Epidermal melanocyte (primary cell): ENCODE measurements at regions not wholly inside any gene's neighbourhood (a gene's known extent, or its start where the extent isn't known, plus 50 kb on each side); places are given as distances from the start of the nearest gene placed in this dataset.
"Not testable (repeated sequence)": the region's sequence is repeated elsewhere in the genome, so short reads cannot be mapped to it uniquely, and the experiment has no call there.

Experiments used
- DNase-seq: peaks from one replicate; pipeline ENCODE4 v3.0.0; 2011; ENCODE audit warnings: low spot score; ENCODE audit not compliant: insufficient read length

- no peak for DNase-seq
Measured at GRCh38 chr6:140226637-140227036, 852.2 kb upstream of the CITED2 start.

- DNase-seq = no peak
Measured at GRCh38 chr6:140225701-140226436, 851.4 kb upstream of the CITED2 start.

GRCh38 chr6:140217283-140217682 is 842.8 kb upstream of the CITED2 start:
- no peak for DNase-seq

- no peak for DNase-seq
Measured at GRCh38 chr6:140209775-140210174, 835.3 kb upstream of the CITED2 start.

DNA sequence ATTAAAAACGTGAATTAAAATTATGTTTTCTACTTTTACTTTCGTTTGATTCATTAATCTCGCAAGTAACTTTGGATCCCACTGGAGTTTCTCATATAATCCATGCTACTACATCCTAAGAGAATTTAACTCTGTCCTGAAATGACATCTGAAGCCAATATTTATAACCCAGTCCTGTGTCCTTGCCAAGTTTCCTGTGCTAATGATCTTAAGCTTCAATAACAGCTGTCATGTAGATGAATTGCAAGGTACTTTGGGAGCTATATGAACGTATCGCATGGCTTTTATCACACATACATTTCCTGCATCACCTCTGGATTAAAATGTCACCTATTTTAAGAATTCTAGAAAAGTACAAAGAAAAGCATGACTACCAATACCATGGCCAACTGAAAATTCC is 833.8 kb upstream of the CITED2 start:
- DNase-seq = no peak

DNA sequence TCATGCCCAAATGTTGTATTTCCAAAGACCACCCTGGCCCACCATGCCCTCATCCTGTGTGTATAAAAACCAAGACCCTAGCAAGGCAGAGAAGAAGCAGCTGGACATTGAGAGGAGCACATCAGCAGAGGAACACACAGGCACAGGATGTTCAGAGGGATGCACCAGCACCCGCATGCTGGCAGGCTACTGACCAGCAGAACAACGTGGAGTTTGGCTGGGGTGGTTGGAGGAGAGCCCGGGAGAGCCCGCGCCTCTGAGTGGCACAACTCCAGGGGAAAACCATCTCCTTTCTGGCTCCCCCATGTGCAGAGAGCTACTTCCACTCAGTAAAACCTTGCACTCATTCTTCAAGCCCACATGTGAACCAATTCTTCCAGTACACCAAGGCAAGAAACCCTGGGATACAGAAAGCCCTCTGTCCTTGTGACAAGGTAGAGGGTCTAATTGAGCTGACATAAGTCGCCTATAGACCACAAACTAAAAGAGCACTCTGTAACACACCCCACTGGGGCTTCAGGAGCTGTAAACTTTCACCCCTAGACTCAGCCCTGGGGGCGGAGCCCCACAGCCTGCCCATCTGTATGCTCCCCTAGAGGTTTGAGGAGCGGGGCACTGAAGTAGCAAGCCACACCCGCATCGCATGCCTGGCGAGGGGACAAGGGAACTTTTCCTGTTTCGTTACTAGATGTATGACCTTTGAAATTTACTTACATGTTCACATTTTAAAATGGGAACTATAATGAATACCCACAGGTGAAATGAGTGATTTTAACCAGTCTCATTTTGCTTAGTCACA is 831.5 kb upstream of the CITED2 start:
- no peak for DNase-seq

GRCh38 chr6:140204154-140204553 is 829.7 kb upstream of the CITED2 start:
- DNase-seq = no peak

DNA sequence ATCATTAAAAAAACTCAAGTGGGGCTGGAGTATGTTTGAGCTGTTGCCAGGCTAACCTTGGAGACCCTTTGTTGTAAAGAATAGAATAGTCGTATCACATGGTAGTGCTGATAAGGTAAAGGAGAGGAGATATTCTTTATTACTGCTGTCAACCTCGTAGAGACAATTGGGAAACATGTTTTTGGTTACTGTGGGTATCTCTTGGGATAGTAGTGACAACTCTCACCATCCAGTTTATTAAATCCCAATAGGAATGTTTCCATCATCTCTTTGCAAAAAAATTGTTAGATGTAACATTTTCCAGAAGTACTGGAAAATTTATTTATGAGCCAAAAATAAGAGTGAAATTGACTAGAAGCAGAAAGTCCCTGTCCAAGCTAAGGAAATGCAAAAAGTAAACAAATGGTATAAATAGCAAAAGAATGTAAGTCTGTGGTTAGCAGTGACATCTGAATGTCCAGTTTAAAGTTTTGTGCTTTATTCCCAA is 829.3 kb upstream of the CITED2 start:
- no peak for DNase-seq

DNA sequence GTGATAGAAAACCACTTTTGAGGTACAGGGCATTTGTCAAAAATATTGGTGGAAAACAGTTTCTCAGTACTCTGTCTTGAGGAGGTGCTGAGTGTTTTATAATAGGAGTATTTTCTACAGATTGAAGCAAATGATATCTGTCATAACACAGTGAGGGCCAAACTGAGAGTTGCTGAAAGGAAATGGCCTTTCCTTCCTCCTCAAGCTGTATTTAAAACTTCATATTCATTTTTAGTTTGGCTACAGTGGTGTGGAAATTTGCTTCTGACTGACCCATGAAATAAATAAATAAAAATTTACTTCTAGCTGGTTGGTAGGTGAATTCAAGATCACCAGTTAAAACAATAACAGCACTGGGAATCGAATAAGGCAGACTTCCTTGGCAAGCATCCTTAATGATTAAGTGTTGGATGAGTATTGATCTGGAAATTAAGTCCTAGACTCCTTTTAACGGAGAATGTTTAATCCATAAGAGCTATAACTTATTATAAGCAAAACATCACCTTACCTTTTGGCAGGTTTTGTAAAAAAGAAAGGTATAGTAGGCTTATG is 828.6 kb upstream of the CITED2 start:
- DNase-seq = no peak

DNA sequence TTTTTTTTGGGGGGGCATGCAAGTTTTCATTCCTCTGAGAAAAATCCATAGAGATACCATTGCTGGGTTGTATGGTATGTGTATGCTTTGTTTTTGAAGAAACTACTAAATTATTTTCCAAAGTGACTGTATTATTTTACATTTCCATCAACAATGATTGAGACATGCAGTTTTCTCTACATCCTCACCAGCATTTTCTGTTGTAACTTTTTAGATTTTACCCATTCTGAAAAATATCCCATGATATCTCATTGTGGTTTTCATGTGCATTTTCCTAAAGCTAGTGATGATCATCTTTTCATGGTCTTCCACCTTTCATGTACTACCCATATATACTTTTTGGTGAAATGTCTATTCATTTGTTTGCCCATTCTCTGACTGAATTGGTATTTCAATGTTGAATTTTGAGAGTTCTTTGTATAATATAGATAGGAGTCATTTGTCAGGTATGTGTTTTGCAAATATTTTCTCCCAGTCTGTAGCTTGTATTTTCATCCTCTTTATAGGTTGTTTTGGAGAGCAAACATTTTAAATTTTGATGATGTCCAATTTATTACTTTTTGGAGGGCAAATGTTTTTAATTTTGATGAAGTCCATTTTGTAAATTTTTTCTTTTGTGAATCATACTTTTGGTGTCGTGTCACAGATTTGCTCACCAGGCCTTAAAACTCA is 827.5 kb upstream of the CITED2 start:
- DNase-seq = no peak

DNA sequence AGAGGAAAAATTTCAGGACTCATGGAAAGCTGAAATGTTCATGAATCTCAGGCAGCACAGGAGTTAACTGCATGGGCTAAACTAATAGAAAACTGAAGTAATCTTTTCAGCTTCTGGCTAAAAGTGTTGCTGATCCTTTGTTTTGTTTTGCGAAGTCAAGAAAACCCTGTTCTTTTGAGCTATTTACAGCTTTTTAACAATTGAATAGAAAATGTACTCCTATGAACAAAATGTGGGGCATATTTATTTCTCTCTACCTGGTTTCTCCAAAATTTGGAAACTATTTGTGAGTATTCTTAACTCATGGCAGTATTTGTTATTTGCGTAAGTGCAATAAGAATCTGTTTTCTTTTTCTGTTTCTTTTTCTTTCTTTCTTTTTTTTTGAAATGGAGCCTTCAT is 818.8 kb upstream of the CITED2 start:
- no peak for DNase-seq

DNA sequence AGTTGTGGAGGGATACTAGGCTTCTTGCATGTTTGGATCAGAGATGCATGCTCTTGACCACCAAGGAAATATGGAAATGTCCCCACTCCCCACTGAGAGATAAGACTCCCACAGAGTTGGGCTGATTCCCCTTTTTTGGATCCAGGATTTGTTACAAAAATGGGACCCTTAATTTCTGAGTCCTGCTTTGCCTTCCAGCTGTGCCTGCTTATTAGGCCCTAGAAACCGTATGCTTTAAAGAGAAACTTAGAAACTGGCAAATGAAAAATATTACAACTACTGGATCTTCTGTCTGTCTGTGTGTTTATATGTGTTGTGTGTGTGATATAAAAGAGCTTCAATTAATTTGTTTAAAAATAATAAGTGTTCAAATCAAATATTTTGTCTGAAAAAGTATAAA is 817.6 kb upstream of the CITED2 start:
- DNase-seq = no peak

DNA sequence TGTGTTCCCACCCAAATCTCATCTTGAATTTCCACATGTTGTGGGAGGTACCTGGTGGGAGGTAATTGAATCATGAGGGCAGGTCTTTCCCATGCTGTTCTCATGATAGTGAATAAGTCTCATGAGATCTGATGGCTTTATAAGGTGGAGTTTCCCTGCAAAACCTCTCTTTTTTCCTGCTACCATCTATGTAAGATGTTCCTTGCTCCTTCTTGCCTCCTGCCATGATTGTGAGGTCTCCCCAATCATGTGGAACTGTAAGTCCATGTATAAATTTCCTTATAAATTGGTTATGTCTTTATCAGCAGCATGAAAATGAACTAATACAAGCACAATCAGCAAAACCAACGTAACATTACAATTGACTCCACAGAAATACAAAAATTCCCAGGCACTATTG is 814.8 kb upstream of the CITED2 start:
- DNase-seq = not testable (repeated sequence)

DNA sequence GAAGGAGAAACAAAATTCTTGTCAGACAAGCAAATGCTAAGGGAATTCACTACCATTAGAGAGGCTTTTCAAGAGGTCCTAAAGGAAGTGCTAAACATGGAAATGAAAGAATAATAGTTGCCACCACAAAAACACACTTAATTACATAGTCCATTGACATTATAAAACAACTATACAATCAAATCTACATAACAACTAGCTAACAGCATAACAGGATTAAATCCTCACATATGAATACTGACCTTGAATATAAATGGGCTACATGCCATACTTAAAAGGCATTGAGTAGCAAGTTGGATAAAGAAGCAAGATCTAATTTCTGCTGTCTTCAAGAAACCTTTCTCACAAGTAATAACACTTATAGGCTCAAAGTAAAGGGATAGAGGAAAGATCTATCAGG is 811.5 kb upstream of the CITED2 start:
- no peak for DNase-seq

GRCh38 chr6:140183881-140184280 is 809.4 kb upstream of the CITED2 start:
- DNase-seq = no peak

GRCh38 chr6:140182821-140183220 is 808.4 kb upstream of the CITED2 start:
- DNase-seq = no peak

DNA sequence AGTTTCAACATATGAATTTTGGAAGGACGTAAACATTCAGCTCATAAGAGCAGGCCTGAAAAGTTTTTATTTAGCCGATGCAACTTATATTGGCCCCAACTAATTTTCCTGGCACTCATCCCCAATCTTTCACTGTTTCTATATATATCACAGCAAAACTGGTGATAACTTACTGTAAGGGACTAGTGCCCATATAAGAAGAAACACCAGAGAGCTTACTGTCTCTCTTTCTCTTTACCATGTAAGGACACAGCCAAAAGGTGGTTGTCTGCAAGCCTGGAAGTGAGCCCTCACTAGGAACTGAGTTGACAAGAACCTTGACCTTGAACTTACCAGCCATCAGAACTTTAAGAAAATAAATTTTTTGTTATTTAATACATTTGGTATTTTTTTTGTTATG is 807.4 kb upstream of the CITED2 start:
- no peak for DNase-seq

GRCh38 chr6:140180306-140180705 is 805.9 kb upstream of the CITED2 start:
- DNase-seq = no peak

GRCh38 chr6:140178935-140179334 is 804.5 kb upstream of the CITED2 start:
- DNase-seq = no peak

- no peak for DNase-seq
Measured at GRCh38 chr6:140178520-140178919, 804.1 kb upstream of the CITED2 start.

DNA sequence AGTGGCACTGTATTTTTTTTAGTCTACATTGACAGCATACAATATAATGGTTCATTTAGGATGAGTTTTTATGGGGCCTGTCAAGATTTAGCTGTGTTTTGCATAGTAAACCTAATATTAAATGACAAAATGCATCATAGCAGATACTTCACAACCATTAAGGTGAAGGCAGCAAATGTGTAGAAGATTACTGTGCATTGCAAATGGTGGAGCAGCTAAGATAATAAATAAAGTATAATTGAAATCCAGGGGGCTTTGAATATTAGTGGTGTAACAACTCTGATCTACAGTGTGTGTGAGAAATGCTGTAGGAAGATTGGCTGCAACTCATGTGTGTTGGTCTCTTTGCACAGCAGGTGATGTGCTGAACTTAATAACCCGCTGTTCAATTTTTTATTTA is 801.9 kb upstream of the CITED2 start:
- no peak for DNase-seq

GRCh38 chr6:140175486-140175885 is 801.0 kb upstream of the CITED2 start:
- no peak for DNase-seq
